ENCODE measurements at regions not wholly inside any gene's neighbourhood (a gene's known extent, or its start where the extent isn't known, plus 50 kb on each side); places are given as distances from the start of the nearest gene placed in this dataset.

DNA sequence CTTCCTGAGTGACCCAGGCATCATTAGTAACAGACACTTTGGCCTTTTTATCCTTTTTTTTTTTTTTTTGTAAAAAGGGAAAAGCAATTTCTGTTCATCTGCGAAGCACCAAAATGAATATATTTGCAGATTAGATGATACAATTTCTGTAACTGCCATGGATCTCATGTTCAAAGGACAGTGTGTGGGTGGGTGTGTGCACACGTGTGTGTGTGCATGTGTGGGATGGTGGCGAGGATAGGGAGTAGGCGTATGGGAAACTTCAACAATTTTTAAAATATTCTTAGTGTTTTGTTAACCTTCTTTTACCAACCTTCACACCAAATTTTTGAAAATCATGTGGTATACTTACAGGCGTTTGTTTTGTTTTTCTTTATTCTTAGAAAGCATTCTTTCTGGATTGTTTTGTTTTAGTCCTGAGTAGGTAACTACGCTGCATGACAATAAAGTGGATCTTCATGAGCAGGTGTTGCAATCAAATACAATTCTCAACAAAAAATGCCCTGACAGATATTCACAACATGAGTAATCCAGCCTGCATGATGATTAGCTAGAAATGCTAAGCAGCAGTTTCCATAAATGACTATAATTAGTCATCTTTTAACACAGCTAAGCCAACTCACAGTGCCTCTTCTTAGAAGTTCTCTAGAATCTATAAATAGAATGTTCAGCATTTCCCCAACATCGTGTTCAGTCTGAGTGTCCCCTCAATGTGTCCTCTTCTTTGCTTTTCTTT lies 53.5 kb upstream of the RMDN2 start:
- in situ Hi-C loops (cut with HindIII; ENCODE audit: low sequenced_read_pairs): no loop called here
- H3K4me3 ChIP-seq (ENCODE audit: low read depth, low read length): no peak overlapping the region
- peak; percentile 52 for DNase-seq (ENCODE audit: low read depth, low spot score)
- TF ChIP-seq, protein P1, sequence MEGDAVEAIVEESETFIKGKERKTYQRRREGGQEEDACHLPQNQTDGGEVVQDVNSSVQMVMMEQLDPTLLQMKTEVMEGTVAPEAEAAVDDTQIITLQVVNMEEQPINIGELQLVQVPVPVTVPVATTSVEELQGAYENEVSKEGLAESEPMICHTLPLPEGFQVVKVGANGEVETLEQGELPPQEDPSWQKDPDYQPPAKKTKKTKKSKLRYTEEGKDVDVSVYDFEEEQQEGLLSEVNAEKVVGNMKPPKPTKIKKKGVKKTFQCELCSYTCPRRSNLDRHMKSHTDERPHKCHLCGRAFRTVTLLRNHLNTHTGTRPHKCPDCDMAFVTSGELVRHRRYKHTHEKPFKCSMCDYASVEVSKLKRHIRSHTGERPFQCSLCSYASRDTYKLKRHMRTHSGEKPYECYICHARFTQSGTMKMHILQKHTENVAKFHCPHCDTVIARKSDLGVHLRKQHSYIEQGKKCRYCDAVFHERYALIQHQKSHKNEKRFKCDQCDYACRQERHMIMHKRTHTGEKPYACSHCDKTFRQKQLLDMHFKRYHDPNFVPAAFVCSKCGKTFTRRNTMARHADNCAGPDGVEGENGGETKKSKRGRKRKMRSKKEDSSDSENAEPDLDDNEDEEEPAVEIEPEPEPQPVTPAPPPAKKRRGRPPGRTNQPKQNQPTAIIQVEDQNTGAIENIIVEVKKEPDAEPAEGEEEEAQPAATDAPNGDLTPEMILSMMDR (IDR thresholded peaks at IDR 0.05; ENCODE audit: low read depth, low read length): no peak

- no peak for DNase-seq (ENCODE audit: low read depth, low spot score)
- in situ Hi-C loops (cut with HindIII; ENCODE audit: low sequenced_read_pairs): no loop called here
- no peak overlapping the region for H3K4me3 ChIP-seq (ENCODE audit: low read depth, low read length)
- TF ChIP-seq, protein P1 (IDR thresholded peaks at IDR 0.05; ENCODE audit: low read depth, low read length): no peak
These were observed 52.8 kb upstream of the RMDN2 start for GRCh38 chr2:37872192-37872750.

DNA sequence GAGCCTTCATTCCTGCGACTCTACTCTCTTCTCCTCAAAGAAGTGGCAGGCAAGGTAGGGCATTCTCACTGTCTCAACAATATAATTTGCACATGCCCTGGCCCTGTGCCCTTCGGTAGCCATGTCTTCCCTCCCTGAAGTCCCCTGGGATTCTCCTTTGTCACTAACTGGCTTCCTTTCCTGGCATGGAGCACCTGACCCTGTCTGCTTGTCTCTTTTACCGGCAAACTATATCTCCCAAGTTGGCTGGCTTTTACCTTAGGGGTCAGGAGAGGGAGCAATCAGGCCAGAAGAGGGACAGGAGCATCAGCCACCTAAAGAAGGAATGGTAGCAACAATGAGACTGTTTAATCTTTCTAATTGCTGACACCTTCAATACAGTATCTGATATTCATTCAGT lies 51.9 kb upstream of the RMDN2 start:
- in situ Hi-C loops (cut with HindIII; ENCODE audit: low sequenced_read_pairs): no loop called here
- TF ChIP-seq, protein P1 (IDR thresholded peaks at IDR 0.05; ENCODE audit: low read depth, low read length): no peak

GRCh38 chr2:37873749-37874330 lies 51.2 kb upstream of the RMDN2 start:
- in situ Hi-C loops (cut with HindIII; ENCODE audit: low sequenced_read_pairs): no loop called here
- no peak for DNase-seq (ENCODE audit: low read depth, low spot score)
- H3K4me3 ChIP-seq (ENCODE audit: low read depth, low read length): no peak overlapping the region
- TF ChIP-seq, protein P1 (IDR thresholded peaks at IDR 0.05; ENCODE audit: low read depth, low read length): no peak

More for the DNA sequence above, 51.9 kb upstream of the RMDN2 start:
- DNase-seq (ENCODE audit: low read depth, low spot score): no peak
- H3K4me3 ChIP-seq (ENCODE audit: low read depth, low read length): no peak overlapping the region

GRCh38 chr2:37874470-37874869 lies 50.6 kb upstream of the RMDN2 start:
- in situ Hi-C loops (cut with HindIII; ENCODE audit: low sequenced_read_pairs): no loop called here
- TF ChIP-seq, protein P1 (IDR thresholded peaks at IDR 0.05; ENCODE audit: low read depth, low read length): no peak
- H3K4me3 ChIP-seq (ENCODE audit: low read depth, low read length): no peak overlapping the region
- DNase-seq (ENCODE audit: low read depth, low spot score): no peak

Measured in astrocyte of the spinal cord (primary cell).